ENCODE measurements at regions not wholly inside any gene's neighbourhood (a gene's known extent, or its start where the extent isn't known, plus 50 kb on each side); places are given as distances from the start of the nearest gene placed in this dataset.

- BruUV-seq (replicated peaks) = no TSS peak
- Histone ChIP-seq H3K9ac (ENCODE audit: insufficient read depth in 1 of 2, low read depth in 2 of 2, low read length in 2 of 2) (no peak overlapping the region), H3K4me3 (no peak overlapping the region), H3K36me3 (ENCODE audit: control insufficient read depth, insufficient read depth, low read length) (no peaks in the 10 kb centered on the region), H3K9me1 (ENCODE audit: control insufficient read depth, insufficient read depth, low read length) (no peaks in the 10 kb centered on the region), H4K20me1 (replicated peaks; ENCODE audit: control insufficient read depth, insufficient read depth, low read length) (no peaks in the 10 kb centered on the region), H3K79me2 (ENCODE audit: control insufficient read depth, insufficient read depth, low read length) (no peaks in the 10 kb centered on the region), H2AFZ (ENCODE audit: low read depth, low read length) (no peak overlapping the region), H3K27me3 (ENCODE audit: control insufficient read depth in 2 of 2, insufficient read depth in 2 of 2, low read length in 2 of 2) (no peaks in the 10 kb centered on the region), H3K4me2 (ENCODE audit: insufficient read depth, low read length) (no peak overlapping the region), H3K4me1 (replicated peaks in 1 of 2; ENCODE audit: control insufficient read depth in 2 of 2, insufficient read depth in 2 of 2, low read length in 2 of 2) (no peaks in the 10 kb centered on the region), H3K27ac (ENCODE audit: extremely low read depth, low read depth, low read length) (no peak overlapping the region), H3K9me3 (replicated peaks; ENCODE audit: control insufficient read depth, insufficient read depth, low read depth, low read length) (peaks cover 2% of the 10 kb centered on the region)
- FAIRE-seq (no peak), ATAC-seq (no peak), DNase-seq (ENCODE audit: extremely low read depth in 1 of 4, low spot score in 3 of 4) (no peak)
- intact Hi-C loops (cut with micrococcal nuclease) = no loop called here
- WGBS (ENCODE audit: insufficient coverage, low coverage, missing lambda C conversion rate) = under 1% methylated on average over 6 of the region's 6 CpGs
- ChIA-PET CTCF (ENCODE audit: low intra/inter-chr PET ratio) (no interaction called here), POLR2A (no interaction called here)
- in situ Hi-C loops (cut with MboI) = no loop called here
- TF ChIP-seq SMC3 (conservative IDR thresholded peaks at IDR 0.05; ENCODE audit: insufficient read depth, low read depth, low read length) = no peak
- no peak for TF ChIP-seq ZBTB33 (CRISPR knock-in tag; IDR thresholded peaks at IDR 0.05)
- TF ChIP-seq PHB2 (IDR thresholded peaks at IDR 0.05; ENCODE audit: low read depth) = no peak
- TF ChIP-seq PRDM10 (IDR thresholded peaks at IDR 0.05; ENCODE audit: partially characterized antibody) = no peak
- no peak for TF ChIP-seq NONO (IDR thresholded peaks at IDR 0.05; ENCODE audit: low read depth in 2 of 2, low read length in 1 of 2)
- no peak for TF ChIP-seq ZBTB2 (IDR thresholded peaks at IDR 0.05)
- no peak for TF ChIP-seq NCOA4 (IDR thresholded peaks at IDR 0.05; ENCODE audit: partially characterized antibody)
- no peak for TF ChIP-seq SUPT5H (IDR thresholded peaks at IDR 0.05)
- no peak for TF ChIP-seq YY1 (IDR thresholded peaks at IDR 0.05; ENCODE audit: borderline replicate concordance in 1 of 3, control insufficient read depth in 1 of 3, extremely low read depth in 1 of 3, insufficient read depth in 3 of 3, insufficient read length in 1 of 3, insufficient replicate concordance in 2 of 3, low read depth in 1 of 3, low read length in 2 of 3)
- no peak for TF ChIP-seq SPI1 (IDR thresholded peaks at IDR 0.05; ENCODE audit: borderline replicate concordance, low read depth, low read length)
- TF ChIP-seq ADNP (tag; IDR thresholded peaks at IDR 0.05) = no peak
- TF ChIP-seq ZNF717 (CRISPR knock-in tag; IDR thresholded peaks at IDR 0.05) = no peak
- no peak for TF ChIP-seq NR1H2 (CRISPR knock-in tag; IDR thresholded peaks at IDR 0.05)
These were observed 256.7 kb upstream of the KCNH8 start for GRCh38 chr3:18891641-18892040.

Data from K562 (cell line).